ENCODE measurements at regions not wholly inside any gene's neighbourhood (a gene's known extent, or its start where the extent isn't known, plus 50 kb on each side); places are given as distances from the start of the nearest gene placed in this dataset.
"Not testable (repeated sequence)": the region's sequence is repeated elsewhere in the genome, so short reads cannot be mapped to it uniquely, and the experiment has no call there.

- no peak for DNase-seq (ENCODE audit: low read depth)
Measured at GRCh38 chr4:20050768-20051167, 200.9 kb upstream of the SLIT2 start.

- no peak for DNase-seq (ENCODE audit: low read depth)
Measured at GRCh38 chr4:20049889-20050288, 201.8 kb upstream of the SLIT2 start.

GRCh38 chr4:20046931-20047677 is 204.6 kb upstream of the SLIT2 start:
- no peak for DNase-seq (ENCODE audit: low read depth)

GRCh38 chr4:20046179-20046578 is 205.5 kb upstream of the SLIT2 start:
- no peak for DNase-seq (ENCODE audit: low read depth)

GRCh38 chr4:20044966-20045365 is 206.7 kb upstream of the SLIT2 start:
- no peak for DNase-seq (ENCODE audit: low read depth)

GRCh38 chr4:20044502-20044911 is 207.2 kb upstream of the SLIT2 start:
- no peak for DNase-seq (ENCODE audit: low read depth)

GRCh38 chr4:20043991-20044390 is 207.7 kb upstream of the SLIT2 start:
- no peak for DNase-seq (ENCODE audit: low read depth)

- no peak for DNase-seq (ENCODE audit: low read depth)
Measured at GRCh38 chr4:20042769-20043168, 208.9 kb upstream of the SLIT2 start.

- DNase-seq (ENCODE audit: low read depth) = no peak
Measured at GRCh38 chr4:20041839-20042407, 209.8 kb upstream of the SLIT2 start.

- DNase-seq (ENCODE audit: low read depth) = no peak
Measured at GRCh38 chr4:20037745-20038144, 214.0 kb upstream of the SLIT2 start.

GRCh38 chr4:20030108-20030507 is 221.6 kb upstream of the SLIT2 start:
- no peak for DNase-seq (ENCODE audit: low read depth)

GRCh38 chr4:20028645-20029044 is 223.1 kb upstream of the SLIT2 start:
- no peak for DNase-seq (ENCODE audit: low read depth)

GRCh38 chr4:20026456-20026855 is 225.2 kb upstream of the SLIT2 start:
- no peak for DNase-seq (ENCODE audit: low read depth)

- no peak for DNase-seq (ENCODE audit: low read depth)
Measured at GRCh38 chr4:20022471-20022870, 229.2 kb upstream of the SLIT2 start.

- DNase-seq (ENCODE audit: low read depth) = no peak
Measured at GRCh38 chr4:20020056-20020455, 231.6 kb upstream of the SLIT2 start.

- DNase-seq (ENCODE audit: low read depth) = no peak
Measured at GRCh38 chr4:20019310-20020015, 232.2 kb upstream of the SLIT2 start.

GRCh38 chr4:20017777-20018115 is 234.0 kb upstream of the SLIT2 start:
- no peak for DNase-seq (ENCODE audit: low read depth)

GRCh38 chr4:20017070-20017776 is 234.5 kb upstream of the SLIT2 start:
- no peak for DNase-seq (ENCODE audit: low read depth)

- no peak for DNase-seq (ENCODE audit: low read depth)
Measured at GRCh38 chr4:20015636-20016224, 236.0 kb upstream of the SLIT2 start.

- not testable (repeated sequence) for DNase-seq (ENCODE audit: low read depth)
Measured at GRCh38 chr4:20003836-20004558, 247.7 kb upstream of the SLIT2 start.

- no peak for DNase-seq (ENCODE audit: low read depth)
Measured at GRCh38 chr4:19999775-20000414, 251.8 kb upstream of the SLIT2 start.
